H1 (cell line): ENCODE measurements at regions not wholly inside any gene's neighbourhood (a gene's known extent, or its start where the extent isn't known, plus 50 kb on each side); places are given as distances from the start of the nearest gene placed in this dataset.

Experiments used
- BCL11A ChIP-seq, 2 experiments: IDR thresholded peaks; one replicate each; pipeline ENCODE4 v1.6.1; 2011; ENCODE audit warnings: low read depth in 2 of 2, low read length in 2 of 2, mild to moderate bottlenecking in 2 of 2
- BRCA1 ChIP-seq: IDR thresholded peaks from 2 replicates; pipeline ENCODE4 v1.6.1; 2012; ENCODE audit warnings: low read depth, low read length, improper control_type of control experiment
- CBX8 ChIP-seq: fragments of 300-800, 300-1000 bp; sonication (generic); IDR thresholded peaks from 2 replicates; pipeline ENCODE4 v1.7.1; 2016; ENCODE audit warnings: low read depth, low read length, borderline replicate concordance
- EZH2 ChIP-seq: fragments of 200-600 bp; sonication (generic); IDR thresholded peaks from 2 replicates; pipeline ENCODE4 v1.7.1; 2012; ENCODE audit warnings: low read depth, mild to moderate bottlenecking, moderate library complexity, low read length, inconsistent platforms; ENCODE audit not compliant: severe bottlenecking
- GTF2F1 ChIP-seq: IDR thresholded peaks from 2 replicates; pipeline ENCODE4 v1.6.1; 2012; ENCODE audit warnings: low read depth, low read length, improper control_type of control experiment, borderline replicate concordance
- JUND ChIP-seq: IDR thresholded peaks from 2 replicates; pipeline ENCODE4 v1.6.1; 2011; ENCODE audit warnings: mild to moderate bottlenecking, improper control_type of control experiment, low read length
- POLR2A ChIP-seq, 2 experiments: IDR thresholded peaks; 1 replicate in 1 of 2; 2 replicates in 1 of 2; pipeline ENCODE4 v1.6.1; 2011; ENCODE audit warnings: low read depth in 2 of 2, low read length in 2 of 2, mild to moderate bottlenecking in 2 of 2; ENCODE audit errors: control extremely low read depth in 1 of 2
- POLR2AphosphoS5 ChIP-seq: IDR thresholded peaks from 2 replicates; pipeline ENCODE4 v1.6.1; 2011; ENCODE audit warnings: low read depth, low read length
- TAF7 ChIP-seq: optimal IDR thresholded peaks from 2 replicates; pipeline ENCODE3; 2011; ENCODE audit warnings: low read depth, mild to moderate bottlenecking, inconsistent platforms, low read length, moderate library complexity, borderline replicate concordance
- TEAD4 ChIP-seq: IDR thresholded peaks from 2 replicates; pipeline ENCODE4 v1.6.1; 2012; ENCODE audit warnings: low read depth, low read length, inconsistent platforms, mixed read lengths
- YY1 ChIP-seq: IDR thresholded peaks from 2 replicates; pipeline ENCODE4 v1.6.1; 2011; ENCODE audit warnings: low read depth, mild to moderate bottlenecking, low read length
- TF ChIP-seq, protein P1 (sequence below), 3 experiments: IDR thresholded peaks; 1 replicate in 2 of 3; 2 replicates in 1 of 3; pipeline versions ENCODE4 v1.5.1 to v1.6.1; 2011; ENCODE audit warnings: low read length in 3 of 3, mild to moderate bottlenecking in 3 of 3, inconsistent platforms in 2 of 3, low read depth in 1 of 3, moderate library complexity in 1 of 3; ENCODE audit not compliant: insufficient read depth in 1 of 3; ENCODE audit errors: control extremely low read depth in 1 of 3
- TF ChIP-seq, protein P2 (sequence below): IDR thresholded peaks from 2 replicates; pipeline ENCODE4 v1.6.1; 2011; ENCODE audit warnings: low read length, improper control_type of control experiment

DNA sequence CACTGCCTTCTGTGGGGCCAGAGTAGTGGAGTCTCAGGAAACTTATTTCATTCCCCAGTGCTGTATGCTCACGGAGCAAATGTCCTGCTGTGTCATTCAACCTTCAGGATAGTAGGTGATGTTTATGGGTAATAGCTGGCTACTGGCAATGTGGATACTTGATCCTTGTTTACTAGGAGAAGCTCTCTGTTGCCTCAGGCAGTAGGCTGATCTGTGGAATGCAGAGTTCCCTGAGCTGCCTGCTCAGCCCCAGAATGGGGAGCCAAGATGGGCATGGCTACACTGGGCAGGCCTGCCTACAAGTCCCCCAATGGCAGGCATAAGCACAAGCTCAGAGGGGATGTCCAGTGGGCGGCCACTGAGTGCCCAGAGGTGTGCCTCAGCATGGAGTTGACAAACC is 323.1 kb upstream of the KCNN2 start:
- TF ChIP-seq POLR2AphosphoS5 (no peak), GTF2F1 (no peak), YY1 (no peak), TEAD4 (no peak), EZH2 (no peak), BCL11A (IDR thresholded peaks at IDR 0.05; ENCODE audit: low read depth in 2 of 2, low read length in 2 of 2) (no peak), TAF7 (no peak), POLR2A (IDR thresholded peaks at IDR 0.05; ENCODE audit: control extremely low read depth in 1 of 2, low read depth in 2 of 2, low read length in 2 of 2) (no peak), CBX8 (no peak), BRCA1 (no peak), JUND (no peak)
- TF ChIP-seq, protein P1, sequence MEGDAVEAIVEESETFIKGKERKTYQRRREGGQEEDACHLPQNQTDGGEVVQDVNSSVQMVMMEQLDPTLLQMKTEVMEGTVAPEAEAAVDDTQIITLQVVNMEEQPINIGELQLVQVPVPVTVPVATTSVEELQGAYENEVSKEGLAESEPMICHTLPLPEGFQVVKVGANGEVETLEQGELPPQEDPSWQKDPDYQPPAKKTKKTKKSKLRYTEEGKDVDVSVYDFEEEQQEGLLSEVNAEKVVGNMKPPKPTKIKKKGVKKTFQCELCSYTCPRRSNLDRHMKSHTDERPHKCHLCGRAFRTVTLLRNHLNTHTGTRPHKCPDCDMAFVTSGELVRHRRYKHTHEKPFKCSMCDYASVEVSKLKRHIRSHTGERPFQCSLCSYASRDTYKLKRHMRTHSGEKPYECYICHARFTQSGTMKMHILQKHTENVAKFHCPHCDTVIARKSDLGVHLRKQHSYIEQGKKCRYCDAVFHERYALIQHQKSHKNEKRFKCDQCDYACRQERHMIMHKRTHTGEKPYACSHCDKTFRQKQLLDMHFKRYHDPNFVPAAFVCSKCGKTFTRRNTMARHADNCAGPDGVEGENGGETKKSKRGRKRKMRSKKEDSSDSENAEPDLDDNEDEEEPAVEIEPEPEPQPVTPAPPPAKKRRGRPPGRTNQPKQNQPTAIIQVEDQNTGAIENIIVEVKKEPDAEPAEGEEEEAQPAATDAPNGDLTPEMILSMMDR (IDR thresholded peaks at IDR 0.05; ENCODE audit: control extremely low read depth in 1 of 3, insufficient read depth in 1 of 3, low read depth in 1 of 3, low read length in 3 of 3) = no peak
- TF ChIP-seq, protein P2, sequence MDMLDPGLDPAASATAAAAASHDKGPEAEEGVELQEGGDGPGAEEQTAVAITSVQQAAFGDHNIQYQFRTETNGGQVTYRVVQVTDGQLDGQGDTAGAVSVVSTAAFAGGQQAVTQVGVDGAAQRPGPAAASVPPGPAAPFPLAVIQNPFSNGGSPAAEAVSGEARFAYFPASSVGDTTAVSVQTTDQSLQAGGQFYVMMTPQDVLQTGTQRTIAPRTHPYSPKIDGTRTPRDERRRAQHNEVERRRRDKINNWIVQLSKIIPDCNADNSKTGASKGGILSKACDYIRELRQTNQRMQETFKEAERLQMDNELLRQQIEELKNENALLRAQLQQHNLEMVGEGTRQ = no peak
